H9 (cell line): ENCODE measurements at regions not wholly inside any gene's neighbourhood (a gene's known extent, or its start where the extent isn't known, plus 50 kb on each side); places are given as distances from the start of the nearest gene placed in this dataset.

Experiments used
- DNase-seq: peaks from one replicate; pipeline ENCODE4 v3.0.0-alpha.2; 2017
- H2AFZ ChIP-seq: one replicate; pipeline ENCODE4 v1.6.1; 2013; ENCODE audit warnings: mild to moderate bottlenecking, low read length, control low read depth, moderate library complexity
- H2AK5ac ChIP-seq: 2 replicates; pipeline ENCODE4 v1.6.1; 2013; ENCODE audit warnings: low read length, control low read depth, mixed read lengths; ENCODE audit not compliant: insufficient read length
- H2BK120ac ChIP-seq: one replicate; pipeline ENCODE4 v1.6.1; 2013; ENCODE audit warnings: low read depth, mild to moderate bottlenecking, low read length, control low read depth, inconsistent platforms; ENCODE audit not compliant: poor library complexity, severe bottlenecking
- H2BK12ac ChIP-seq: 2 replicates; pipeline ENCODE4 v1.6.1; 2013; ENCODE audit warnings: low read length, control low read depth, mixed read lengths, low read depth; ENCODE audit not compliant: insufficient read length
- H2BK15ac ChIP-seq: 2 replicates; pipeline ENCODE4 v1.6.1; 2013; ENCODE audit warnings: low read depth, low read length, control low read depth
- H2BK20ac ChIP-seq: one replicate; pipeline ENCODE4 v1.6.1; 2013; ENCODE audit warnings: low read depth, mild to moderate bottlenecking, low read length, control low read depth, inconsistent platforms; ENCODE audit not compliant: poor library complexity, severe bottlenecking
- H2BK5ac ChIP-seq: 2 replicates; pipeline ENCODE4 v1.6.1; 2013; ENCODE audit warnings: low read length, control low read depth, mixed read lengths; ENCODE audit not compliant: insufficient read length
- H3K14ac ChIP-seq: 2 replicates; pipeline ENCODE4 v1.6.1; 2013; ENCODE audit warnings: low read length, control low read depth; ENCODE audit not compliant: insufficient read depth
- H3K18ac ChIP-seq: 2 replicates; pipeline ENCODE4 v1.6.1; 2013; ENCODE audit warnings: low read depth, mild to moderate bottlenecking, mixed read lengths, low read length, control low read depth; ENCODE audit not compliant: insufficient read length
- H3K23ac ChIP-seq: 2 replicates; pipeline ENCODE4 v1.6.1; 2013; ENCODE audit warnings: low read length, control low read depth, mixed read lengths, low read depth; ENCODE audit not compliant: insufficient read length
- H3K23me2 ChIP-seq: 2 replicates; pipeline ENCODE4 v1.6.1; 2013; ENCODE audit warnings: low read depth, mild to moderate bottlenecking, mixed read lengths, low read length, control low read depth; ENCODE audit not compliant: insufficient read length, poor library complexity, severe bottlenecking
- H3K27ac ChIP-seq: 2 replicates; pipeline ENCODE4 v1.5.1; 2013; ENCODE audit warnings: low read length, control low read depth, mixed read lengths, low read depth; ENCODE audit not compliant: insufficient read length
- H3K27me3 ChIP-seq: 2 replicates; pipeline ENCODE4 v1.6.1; 2013; ENCODE audit warnings: low read length, control low read depth, inconsistent platforms; ENCODE audit not compliant: insufficient read depth
- H3K4ac ChIP-seq: 2 replicates; pipeline ENCODE4 v1.6.1; 2013; ENCODE audit warnings: low read depth, mild to moderate bottlenecking, control low read depth, inconsistent platforms, low read length, moderate library complexity
- H3K4me1 ChIP-seq: 2 replicates; pipeline ENCODE4 v1.6.1; 2013; ENCODE audit warnings: low read length, control low read depth, inconsistent platforms; ENCODE audit not compliant: insufficient read depth
- H3K4me2 ChIP-seq: 2 replicates; pipeline ENCODE4 v1.6.1; 2013; ENCODE audit warnings: low read length, control low read depth, mixed read lengths; ENCODE audit not compliant: insufficient read length, insufficient read depth
- H3K56ac ChIP-seq: 2 replicates; pipeline ENCODE4 v1.6.1; 2013; ENCODE audit warnings: low read depth, mild to moderate bottlenecking, mixed read lengths, low read length, control low read depth; ENCODE audit not compliant: insufficient read length
- H3K79me1 ChIP-seq: 2 replicates; pipeline ENCODE4 v1.6.1; 2013; ENCODE audit warnings: low read depth, mild to moderate bottlenecking, moderate library complexity, low read length, control low read depth, inconsistent platforms; ENCODE audit not compliant: insufficient read depth, poor library complexity, severe bottlenecking
- H3K79me2 ChIP-seq: 2 replicates; pipeline ENCODE4 v1.6.1; 2013; ENCODE audit warnings: low read length, control low read depth, inconsistent platforms; ENCODE audit not compliant: insufficient read depth
- H3K9ac ChIP-seq: 2 replicates; pipeline ENCODE4 v1.6.1; 2013; ENCODE audit warnings: low read length, control low read depth, mixed read lengths; ENCODE audit not compliant: insufficient read length; ENCODE audit errors: extremely low read depth
- H3K9me3 ChIP-seq: one replicate; pipeline ENCODE4 v1.6.1; 2013; ENCODE audit warnings: low read depth, low read length, inconsistent platforms; ENCODE audit not compliant: control insufficient read depth
- H3T11ph ChIP-seq: one replicate; pipeline ENCODE4 v1.6.1; 2013; ENCODE audit warnings: mild to moderate bottlenecking, low read length, control low read depth, inconsistent platforms
- H4K20me1 ChIP-seq: one replicate; pipeline ENCODE4 v1.6.1; 2013; ENCODE audit not compliant: control insufficient read depth, insufficient read length, insufficient read depth
- H4K5ac ChIP-seq: 2 replicates; pipeline ENCODE4 v1.6.1; 2013; ENCODE audit warnings: low read depth, mild to moderate bottlenecking, mixed read lengths, low read length, control low read depth; ENCODE audit not compliant: insufficient read length
- H4K8ac ChIP-seq: replicated peaks from 2 replicates; pipeline ENCODE4 v1.6.1; 2013; ENCODE audit warnings: low read length, control low read depth, mixed read lengths, low read depth; ENCODE audit not compliant: insufficient read length
- H4K91ac ChIP-seq: 2 replicates; pipeline ENCODE4 v1.6.1; 2013; ENCODE audit warnings: low read depth, mild to moderate bottlenecking, moderate library complexity, mixed read lengths, low read length, control low read depth; ENCODE audit not compliant: insufficient read length
- H3K27ac Mint-ChIP-seq, 3 experiments: 2 replicates in 2 of 3; 3 replicates in 1 of 3; pipeline ENCODE4 v1.8.0; 2020 to 2021; ENCODE audit warnings: mixed read lengths in 3 of 3, mild to moderate bottlenecking in 1 of 3, moderate library complexity in 1 of 3
- H3K27me3 Mint-ChIP-seq: 2 replicates; pipeline ENCODE4 v1.8.0; 2021; ENCODE audit warnings: low read depth, mild to moderate bottlenecking, moderate library complexity, mixed read lengths
- H3K36me3 Mint-ChIP-seq, 3 experiments: 2 replicates in 2 of 3; 3 replicates in 1 of 3; pipeline ENCODE4 v1.8.0; 2020 to 2021; ENCODE audit warnings: low read depth in 3 of 3, mixed read lengths in 3 of 3; ENCODE audit not compliant: insufficient read depth in 1 of 3
- H3K4me1 Mint-ChIP-seq, 2 experiments: 2 replicates each; pipeline ENCODE4 v1.8.0; 2020; ENCODE audit warnings: mixed read lengths in 2 of 2
- H3K4me3 Mint-ChIP-seq, 2 experiments: 2 replicates in 1 of 2; 3 replicates in 1 of 2; pipeline ENCODE4 v1.8.0; 2020 to 2021; ENCODE audit warnings: mild to moderate bottlenecking in 2 of 2, mixed read lengths in 2 of 2, moderate library complexity in 1 of 2
- H3K9me3 Mint-ChIP-seq, 2 experiments: 2 replicates in 1 of 2; 3 replicates in 1 of 2; pipeline ENCODE4 v1.8.0; 2020; ENCODE audit warnings: mild to moderate bottlenecking in 2 of 2, mixed read lengths in 2 of 2, moderate library complexity in 1 of 2
- CTCF ChIP-seq: fragments of 200-600 bp; sonication (generic); conservative IDR thresholded peaks from 3 replicates; pipeline ENCODE4 v1.8.0; 2021; ENCODE audit warnings: antibody characterized with exemption, mild to moderate bottlenecking
- WGBS: extraction: QIAGEN DNeasy Blood & Tissue Kit; methylation state at CpG from one replicate; pipeline ENCODE4 v1.1.7; 2013; ENCODE audit warnings: missing lambda C conversion rate, low lambda C conversion rate, mixed read lengths; ENCODE audit not compliant: insufficient read length; ENCODE audit errors: extremely low coverage; 5-methylcytosine and 5-hydroxymethylcytosine counted together

DNA sequence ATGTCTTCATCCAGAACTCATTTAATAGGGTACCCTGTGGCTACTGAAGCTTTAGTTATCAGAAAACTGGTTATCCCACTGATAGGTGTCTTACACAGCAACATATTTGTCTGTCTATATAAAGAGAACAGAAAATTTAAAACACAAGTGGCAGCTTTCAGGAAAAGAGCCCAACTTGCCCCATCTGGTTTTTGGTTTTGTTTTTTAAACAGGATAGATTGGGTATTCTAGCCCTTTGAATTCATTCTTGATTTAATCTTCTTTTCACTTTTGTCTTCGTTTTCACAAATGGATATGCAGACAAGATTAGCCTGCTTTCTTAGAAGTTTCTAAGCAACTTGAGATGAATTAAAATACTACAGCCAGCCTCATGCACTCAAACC is 91.3 kb downstream of the KLF6 start:
- peaks cover 0 to 2% (median 0%) of the 10 kb centered on the region in 3 experiments; a peak in 2 of 7 replicates for H3K36me3 Mint-ChIP-seq
- TF ChIP-seq CTCF: no peak
- Histone ChIP-seq H4K5ac (no peak overlapping the region), H3K27ac (no peak overlapping the region), H3K23ac (no peak overlapping the region), H3K56ac (no peak overlapping the region), H3K4me1 (no peaks in the 10 kb centered on the region), H3K4ac (no peak overlapping the region), H4K20me1 (no peaks in the 10 kb centered on the region), H3K14ac (no peak overlapping the region), H3K9ac (no peak overlapping the region), H3K18ac (no peak overlapping the region), H2BK5ac (no peak overlapping the region), H4K91ac (no peak overlapping the region), H2BK20ac (no peak overlapping the region), H2BK12ac (no peak overlapping the region), H2AK5ac (no peak overlapping the region), H3K27me3 (no peaks in the 10 kb centered on the region), H3K79me1 (no peaks in the 10 kb centered on the region), H3K4me2 (no peak overlapping the region), H2BK120ac (no peak overlapping the region), H4K8ac (no peak overlapping the region), H3K23me2 (no peaks in the 10 kb centered on the region), H3T11ph (no peak overlapping the region), H3K9me3 (no peaks in the 10 kb centered on the region), H2AFZ (no peak overlapping the region), H2BK15ac (no peak overlapping the region), H3K79me2 (no peaks in the 10 kb centered on the region)
- H3K9me3 Mint-ChIP-seq: peaks cover 0 to 4% of the 10 kb centered on the region in 2 experiments; a peak in 1 of 5 replicates
- H3K4me1 Mint-ChIP-seq: peaks cover 19 to 22% of the 10 kb centered on the region in 2 experiments
- no peak for DNase-seq
- H3K27ac Mint-ChIP-seq: no peak overlapping the region
- H3K4me3 Mint-ChIP-seq: no peak overlapping the region
- WGBS: no CpG with 5 or more reads among the region's 1 CpG
- no peaks in the 10 kb centered on the region; the same call in 1 of the 2 replicates for H3K27me3 Mint-ChIP-seq
